Panc1 (cell line): ENCODE measurements at regions not wholly inside any gene's neighbourhood (a gene's known extent, or its start where the extent isn't known, plus 50 kb on each side); places are given as distances from the start of the nearest gene placed in this dataset.

Source experiments
- ATAC-seq: fragments of 200-7000 bp; cut with Tn5 transposase; 2 replicates; pipeline ENCODE4 v1.9.1; 2020; ENCODE audit warnings: mild to moderate bottlenecking, moderate library complexity
- BruUV-seq: library from RNA; stranded (reverse); fragments of 400-500 nt; replicated peaks from 2 replicates; lab custom pipeline; 2021; lab: Mats Ljungman, UMichigan
- CTCF ChIA-PET: fragments of 300-600 bp; sonication (Branson Sonifier 250); formaldehyde crosslinking; loops from one replicate; lab custom pipeline; 2022; ENCODE audit warnings: antibody characterized with exemption; lab: Charles Lee
- POLR2A ChIA-PET: fragments of 300-600 bp; sonication (Branson Sonifier 250); formaldehyde crosslinking; loops from one replicate; lab custom pipeline; 2022; ENCODE audit warnings: antibody characterized with exemption; lab: Charles Lee
- DNase-seq: peaks from one replicate; pipeline ENCODE4 v3.0.0-alpha.2; 2010; ENCODE audit warnings: low read depth, low spot score
- H3K27ac ChIP-seq: 2 replicates; pipeline ENCODE4 v1.5.1; 2011; ENCODE audit warnings: mild to moderate bottlenecking, low read length, inconsistent platforms
- H3K27me3 ChIP-seq: fragments of 200-500 bp; sonication (Bioruptor generic); 2 replicates; pipeline ENCODE4 v1.6.0; 2014; ENCODE audit warnings: low read length, inconsistent platforms; ENCODE audit not compliant: control insufficient read depth, insufficient read depth
- H3K36me3 ChIP-seq: fragments of 200-500 bp; sonication (Bioruptor generic); 2 replicates; pipeline ENCODE4 v1.5.1; 2014; ENCODE audit warnings: inconsistent platforms, mild to moderate bottlenecking, low read length, moderate library complexity; ENCODE audit not compliant: control insufficient read depth, insufficient read depth
- H3K4me1 ChIP-seq: 2 replicates; pipeline ENCODE4 v1.5.1; 2011; ENCODE audit warnings: inconsistent platforms, mild to moderate bottlenecking, low read length, moderate library complexity; ENCODE audit not compliant: control insufficient read depth, insufficient read depth
- H3K4me3 ChIP-seq, 2 experiments: 2 replicates each; pipeline ENCODE4 v1.5.1; 2011 to 2012; ENCODE audit warnings: low read depth in 2 of 2, low read length in 2 of 2, mild to moderate bottlenecking in 2 of 2, inconsistent platforms in 1 of 2, moderate library complexity in 1 of 2
- H3K9me3 ChIP-seq: fragments of 200-500 bp; sonication (Bioruptor generic); 2 replicates; pipeline ENCODE4 v1.5.1; 2014; ENCODE audit warnings: low read depth, mild to moderate bottlenecking, inconsistent platforms, low read length, moderate library complexity; ENCODE audit not compliant: control insufficient read depth, insufficient read depth
- CTCF ChIP-seq: fragments of 450-650 bp; IDR thresholded peaks from 2 replicates; pipeline ENCODE4 v1.5.1; 2017; ENCODE audit warnings: mild to moderate bottlenecking
- POLR2AphosphoS5 ChIP-seq: IDR thresholded peaks from 2 replicates; pipeline ENCODE4 v1.6.1; 2012; ENCODE audit warnings: mild to moderate bottlenecking, low read depth, low read length, moderate library complexity
- REST ChIP-seq, 2 experiments: IDR thresholded peaks; 2 replicates each; pipeline ENCODE4 v1.6.1; 2011 to 2012; ENCODE audit warnings: low read depth in 2 of 2, control low read depth in 1 of 2, low read length in 1 of 2, mild to moderate bottlenecking in 1 of 2, moderate library complexity in 1 of 2; ENCODE audit not compliant: insufficient read depth in 1 of 2
- SIN3A ChIP-seq: IDR thresholded peaks from 2 replicates; pipeline ENCODE4 v1.6.1; 2012; ENCODE audit warnings: low read depth, mild to moderate bottlenecking, low read length, moderate library complexity, borderline replicate concordance; ENCODE audit not compliant: insufficient read depth
- TCF7L2 ChIP-seq: IDR thresholded peaks from 2 replicates; pipeline ENCODE4 v1.6.1; 2011; ENCODE audit warnings: mild to moderate bottlenecking, low read depth, low read length, inconsistent platforms
- in situ Hi-C: cut with HindIII; loops from 2 replicates; pipeline ENCODE4 v1.10.0; 2016; ENCODE audit warnings: low sequenced_read_pairs, low pct_unique_long_range_greater_than_20kb
- intact Hi-C: fragments of 100-400 bp; cut with micrococcal nuclease; formaldehyde crosslinking; loops from one replicate; pipeline ENCODE4 v1.10.0; 2022; ENCODE audit not compliant: unreplicated experiment

- DNase-seq (no peak), ATAC-seq (no peak)
- TF ChIP-seq CTCF, result no peak
- no peak for TF ChIP-seq TCF7L2
- no peak for TF ChIP-seq POLR2AphosphoS5
- no peak for TF ChIP-seq SIN3A
- TF ChIP-seq REST (IDR thresholded peaks at IDR 0.05; ENCODE audit: insufficient read depth in 1 of 2, low read depth in 2 of 2, low read length in 1 of 2), result no peak
- no peaks in the 10 kb centered on the region for H3K27me3 ChIP-seq
- no peaks in the 10 kb centered on the region for H3K36me3 ChIP-seq
- no peak overlapping the region for H3K27ac ChIP-seq
- in situ Hi-C loops (no loop called here), intact Hi-C loops (no loop called here)
- H3K4me3 ChIP-seq, result no peak overlapping the region
- no TSS peak for BruUV-seq
- no peaks in the 10 kb centered on the region for H3K4me1 ChIP-seq
- CTCF ChIA-PET, result no interaction called here
- H3K9me3 ChIP-seq, result no peaks in the 10 kb centered on the region
- POLR2A ChIA-PET, result no interaction called here
Measured at GRCh38 chr4:105014635-105015034, 132.0 kb upstream of the TET2 start.

- ChIA-PET POLR2A (no interaction called here), CTCF (no interaction called here)
- DNase-seq (no peak), ATAC-seq (no peak)
- in situ Hi-C loops, result no loop called here
- Histone ChIP-seq H3K27me3 (no peaks in the 10 kb centered on the region), H3K27ac (no peak overlapping the region), H3K9me3 (no peaks in the 10 kb centered on the region), H3K4me3 (no peak overlapping the region), H3K36me3 (no peaks in the 10 kb centered on the region), H3K4me1 (no peaks in the 10 kb centered on the region)
- intact Hi-C loops, result no loop called here
- no peak for TF ChIP-seq REST (IDR thresholded peaks at IDR 0.05; ENCODE audit: insufficient read depth in 1 of 2, low read depth in 2 of 2, low read length in 1 of 2)
- no peak for TF ChIP-seq POLR2AphosphoS5
- no peak for TF ChIP-seq SIN3A
- TF ChIP-seq CTCF, result no peak
- no peak for TF ChIP-seq TCF7L2
- BruUV-seq, result no TSS peak
Measured at GRCh38 chr4:105015750-105016149, 130.9 kb upstream of the TET2 start.
